ENCODE measurements at regions not wholly inside any gene's neighbourhood (a gene's known extent, or its start where the extent isn't known, plus 50 kb on each side); places are given as distances from the start of the nearest gene placed in this dataset.
"Not testable (repeated sequence)": the region's sequence is repeated elsewhere in the genome, so short reads cannot be mapped to it uniquely, and the experiment has no call there.

GRCh38 chr3:98713332-98713731 is 49.8 kb upstream of the ST3GAL6 start:
- not testable (repeated sequence) for TF ChIP-seq CTCF (IDR thresholded peaks at IDR 0.05); POLR2A (IDR thresholded peaks at IDR 0.05; ENCODE audit: low read depth); POLR2AphosphoS5 (IDR thresholded peaks at IDR 0.05); EP300 (IDR thresholded peaks at IDR 0.05)

Data from esophagus muscularis mucosa (tissue), 4 donors.